Keratinocyte (primary cell): ENCODE measurements at regions not wholly inside any gene's neighbourhood (a gene's known extent, or its start where the extent isn't known, plus 50 kb on each side); places are given as distances from the start of the nearest gene placed in this dataset.

Experiments used
- EZH2 ChIP-seq: IDR thresholded peaks from one replicate; pipeline ENCODE4 v1.6.1; 2012; ENCODE audit warnings: inconsistent platforms, mild to moderate bottlenecking, low read length, moderate library complexity
- TF ChIP-seq, protein P1 (sequence below), 3 experiments: IDR thresholded peaks in 1 of 3; conservative IDR thresholded peaks in 1 of 3; optimal IDR thresholded peaks in 1 of 3; 2 replicates in 2 of 3; 3 replicates in 1 of 3; pipeline versions ENCODE3 to v1.5.1; 2011; ENCODE audit warnings: low read length in 3 of 3, mild to moderate bottlenecking in 3 of 3, moderate library complexity in 2 of 3, control low read depth in 1 of 3, inconsistent platforms in 1 of 3; ENCODE audit not compliant: insufficient read depth in 2 of 3; ENCODE audit errors: extremely low read depth in 1 of 3

GRCh38 chr16:77062878-77063675 lies 127.9 kb upstream of the MON1B start:
- TF ChIP-seq, protein P1, sequence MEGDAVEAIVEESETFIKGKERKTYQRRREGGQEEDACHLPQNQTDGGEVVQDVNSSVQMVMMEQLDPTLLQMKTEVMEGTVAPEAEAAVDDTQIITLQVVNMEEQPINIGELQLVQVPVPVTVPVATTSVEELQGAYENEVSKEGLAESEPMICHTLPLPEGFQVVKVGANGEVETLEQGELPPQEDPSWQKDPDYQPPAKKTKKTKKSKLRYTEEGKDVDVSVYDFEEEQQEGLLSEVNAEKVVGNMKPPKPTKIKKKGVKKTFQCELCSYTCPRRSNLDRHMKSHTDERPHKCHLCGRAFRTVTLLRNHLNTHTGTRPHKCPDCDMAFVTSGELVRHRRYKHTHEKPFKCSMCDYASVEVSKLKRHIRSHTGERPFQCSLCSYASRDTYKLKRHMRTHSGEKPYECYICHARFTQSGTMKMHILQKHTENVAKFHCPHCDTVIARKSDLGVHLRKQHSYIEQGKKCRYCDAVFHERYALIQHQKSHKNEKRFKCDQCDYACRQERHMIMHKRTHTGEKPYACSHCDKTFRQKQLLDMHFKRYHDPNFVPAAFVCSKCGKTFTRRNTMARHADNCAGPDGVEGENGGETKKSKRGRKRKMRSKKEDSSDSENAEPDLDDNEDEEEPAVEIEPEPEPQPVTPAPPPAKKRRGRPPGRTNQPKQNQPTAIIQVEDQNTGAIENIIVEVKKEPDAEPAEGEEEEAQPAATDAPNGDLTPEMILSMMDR (optimal IDR thresholded peaks at IDR 0.05 in 1 of 3, IDR thresholded peaks at IDR 0.05 in 1 of 3, conservative IDR thresholded peaks at IDR 0.05 in 1 of 3; ENCODE audit: extremely low read depth in 1 of 3, insufficient read depth in 2 of 3, low read length in 3 of 3), result no peak
- no peak for TF ChIP-seq EZH2
